Ascending aorta (tissue), 2 donors: ENCODE measurements at regions not wholly inside any gene's neighbourhood (a gene's known extent, or its start where the extent isn't known, plus 50 kb on each side); places are given as distances from the start of the nearest gene placed in this dataset.

Experiments used
- DNase-seq, 2 donors: peaks; one replicate each; pipeline ENCODE4 v3.0.0-alpha.2; 2019; ENCODE audit warnings: low spot score in 2 of 2
- H3K27ac ChIP-seq, 2 donors: fragments of 200-600 bp; sonication (generic); one replicate each; pipeline ENCODE4 v1.5.1; 2016 to 2017; ENCODE audit warnings: mild to moderate bottlenecking in 1 of 2
- H3K27me3 ChIP-seq: fragments of 200-600 bp; sonication (generic); one replicate; pipeline ENCODE4 v1.5.1; 2017
- H3K36me3 ChIP-seq, 2 donors: fragments of 200-600 bp; sonication (generic); one replicate each; pipeline ENCODE4 v1.5.1; 2016
- H3K4me1 ChIP-seq, 2 donors: fragments of 200-600 bp; sonication (generic); one replicate each; pipeline ENCODE4 v1.5.1; 2016 to 2017; ENCODE audit warnings: mild to moderate bottlenecking in 1 of 2
- H3K4me3 ChIP-seq, 2 donors: fragments of 200-600 bp; sonication (generic); one replicate each; pipeline ENCODE4 v1.5.1; 2016 to 2017; ENCODE audit warnings: mild to moderate bottlenecking in 1 of 2
- H3K9me3 ChIP-seq, 2 donors: fragments of 200-600 bp; sonication (generic); one replicate each; pipeline ENCODE4 v1.5.1; 2016
- intact Hi-C: fragments of 100-400 bp; cut with DNase I; formaldehyde crosslinking; loops from one replicate; pipeline ENCODE4 v1.15.1; 2023
- TF ChIP-seq, protein P1 (sequence below), 3 experiments: fragments of 200-600 bp in 2 of 3; fragments of 450-650 bp in 1 of 3; sonication (generic) in 2 of 3; IDR thresholded peaks; one replicate each; pipeline ENCODE4 v1.5.1; 2016 to 2019; ENCODE audit warnings: antibody characterized with exemption in 3 of 3, mild to moderate bottlenecking in 1 of 3, moderate library complexity in 1 of 3

DNA sequence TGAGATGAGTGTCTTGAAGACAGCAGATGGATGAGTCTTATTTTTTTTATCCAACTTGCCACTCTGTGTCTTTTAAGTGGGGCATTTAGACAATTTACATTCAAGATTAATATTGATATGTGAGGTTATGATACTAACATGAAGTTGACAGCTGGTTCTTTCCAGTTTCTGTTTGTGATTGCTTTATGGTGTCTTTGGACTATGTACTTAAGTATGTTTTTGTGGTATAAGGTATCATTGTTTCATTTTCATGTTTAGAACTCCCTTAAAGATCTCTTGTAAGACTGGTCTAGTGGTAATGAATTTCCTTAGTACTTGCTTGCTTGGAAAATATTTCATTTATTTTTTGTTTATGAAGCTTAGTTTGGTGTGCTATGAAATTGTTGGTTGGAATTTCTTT lies 550.3 kb upstream of the NOVA1 start:
- no peaks in the 10 kb centered on the region for H3K27me3 ChIP-seq
- DNase-seq = no peak
- no peaks in the 10 kb centered on the region for H3K36me3 ChIP-seq
- intact Hi-C loops = no loop called here
- no peaks in the 10 kb centered on the region for H3K4me1 ChIP-seq
- TF ChIP-seq, protein P1, sequence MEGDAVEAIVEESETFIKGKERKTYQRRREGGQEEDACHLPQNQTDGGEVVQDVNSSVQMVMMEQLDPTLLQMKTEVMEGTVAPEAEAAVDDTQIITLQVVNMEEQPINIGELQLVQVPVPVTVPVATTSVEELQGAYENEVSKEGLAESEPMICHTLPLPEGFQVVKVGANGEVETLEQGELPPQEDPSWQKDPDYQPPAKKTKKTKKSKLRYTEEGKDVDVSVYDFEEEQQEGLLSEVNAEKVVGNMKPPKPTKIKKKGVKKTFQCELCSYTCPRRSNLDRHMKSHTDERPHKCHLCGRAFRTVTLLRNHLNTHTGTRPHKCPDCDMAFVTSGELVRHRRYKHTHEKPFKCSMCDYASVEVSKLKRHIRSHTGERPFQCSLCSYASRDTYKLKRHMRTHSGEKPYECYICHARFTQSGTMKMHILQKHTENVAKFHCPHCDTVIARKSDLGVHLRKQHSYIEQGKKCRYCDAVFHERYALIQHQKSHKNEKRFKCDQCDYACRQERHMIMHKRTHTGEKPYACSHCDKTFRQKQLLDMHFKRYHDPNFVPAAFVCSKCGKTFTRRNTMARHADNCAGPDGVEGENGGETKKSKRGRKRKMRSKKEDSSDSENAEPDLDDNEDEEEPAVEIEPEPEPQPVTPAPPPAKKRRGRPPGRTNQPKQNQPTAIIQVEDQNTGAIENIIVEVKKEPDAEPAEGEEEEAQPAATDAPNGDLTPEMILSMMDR (IDR thresholded peaks at IDR 0.05) = no peak
- no peaks in the 10 kb centered on the region for H3K9me3 ChIP-seq
- H3K27ac ChIP-seq = no peak overlapping the region
- H3K4me3 ChIP-seq = no peak overlapping the region

DNA sequence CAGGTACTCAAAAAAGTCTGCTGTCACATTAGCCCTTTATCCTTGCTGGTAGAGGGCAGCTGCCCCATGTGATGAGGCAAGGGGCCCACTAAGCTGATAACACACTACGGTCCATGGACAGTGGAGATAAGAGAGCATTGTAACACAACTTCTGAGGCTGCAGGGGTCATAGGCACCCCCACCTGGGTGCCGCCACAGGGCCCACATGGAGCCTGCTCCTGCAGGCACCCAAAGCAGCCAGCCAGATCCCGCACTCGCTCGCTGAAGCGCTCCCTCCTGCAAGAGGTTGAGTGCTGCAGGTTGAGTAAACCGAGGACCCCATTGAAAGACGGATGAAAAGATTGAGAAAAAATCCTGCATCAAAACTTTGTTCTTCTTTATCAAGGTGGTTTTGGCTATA lies 566.3 kb upstream of the NOVA1 start:
- H3K27ac ChIP-seq = no peak overlapping the region
- TF ChIP-seq, protein P1 (IDR thresholded peaks at IDR 0.05) = no peak
- H3K27me3 ChIP-seq = no peaks in the 10 kb centered on the region
- no peaks in the 10 kb centered on the region for H3K36me3 ChIP-seq
- H3K4me3 ChIP-seq = no peak overlapping the region
- intact Hi-C loops = no loop called here
- H3K9me3 ChIP-seq = no peaks in the 10 kb centered on the region
- no peak for DNase-seq
- no peaks in the 10 kb centered on the region for H3K4me1 ChIP-seq

DNA sequence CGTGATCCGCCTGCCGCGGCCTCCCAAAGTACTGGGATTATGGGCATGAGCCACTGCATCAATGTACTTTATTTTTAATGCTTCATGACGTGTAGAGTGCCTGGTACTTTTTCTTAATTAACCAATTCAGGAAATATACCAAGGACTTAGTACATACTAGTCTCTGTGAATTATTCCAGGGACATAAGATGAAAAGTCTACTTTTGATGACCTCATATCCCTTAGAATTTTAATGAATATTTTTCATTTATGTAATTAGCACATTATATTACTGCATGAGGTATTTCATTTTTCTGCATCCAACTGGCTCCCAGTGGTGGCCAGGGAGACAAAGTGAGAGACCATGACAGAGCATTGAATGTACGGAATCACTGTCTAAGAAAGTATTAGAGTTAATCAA lies 577.7 kb upstream of the NOVA1 start:
- no peaks in the 10 kb centered on the region for H3K4me1 ChIP-seq
- TF ChIP-seq, protein P1 (IDR thresholded peaks at IDR 0.05) = no peak
- no peaks in the 10 kb centered on the region for H3K36me3 ChIP-seq
- no peak overlapping the region for H3K4me3 ChIP-seq
- intact Hi-C loops = no loop called here
- H3K9me3 ChIP-seq = no peaks in the 10 kb centered on the region
- DNase-seq = no peak
- H3K27ac ChIP-seq = no peak overlapping the region
- no peaks in the 10 kb centered on the region for H3K27me3 ChIP-seq

DNA sequence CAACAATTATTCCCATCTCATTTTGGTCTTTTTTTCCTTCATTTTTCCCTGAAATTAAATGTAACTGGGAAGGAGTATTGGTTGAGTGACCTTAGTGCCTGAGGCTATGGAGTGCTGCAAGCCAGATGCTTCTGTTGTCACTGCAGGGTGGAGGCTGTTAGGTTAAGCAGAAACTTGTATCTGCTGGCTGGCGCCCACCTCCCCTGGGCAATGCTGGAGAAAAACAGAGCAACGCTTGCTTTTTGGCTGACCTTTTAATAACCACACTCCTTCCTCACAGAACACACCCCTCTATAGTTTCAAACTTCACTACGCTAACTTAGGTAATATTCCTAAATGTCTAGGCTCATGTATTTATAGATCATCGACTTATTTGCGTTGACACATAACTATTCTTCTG lies 583.5 kb upstream of the NOVA1 start:
- TF ChIP-seq, protein P1 (IDR thresholded peaks at IDR 0.05) = no peak
- Histone ChIP-seq H3K27me3 (no peaks in the 10 kb centered on the region), H3K4me3 (no peak overlapping the region), H3K9me3 (no peaks in the 10 kb centered on the region), H3K27ac (no peak overlapping the region), H3K4me1 (no peaks in the 10 kb centered on the region), H3K36me3 (no peaks in the 10 kb centered on the region)
- DNase-seq = no peak
- intact Hi-C loops = no loop called here

DNA sequence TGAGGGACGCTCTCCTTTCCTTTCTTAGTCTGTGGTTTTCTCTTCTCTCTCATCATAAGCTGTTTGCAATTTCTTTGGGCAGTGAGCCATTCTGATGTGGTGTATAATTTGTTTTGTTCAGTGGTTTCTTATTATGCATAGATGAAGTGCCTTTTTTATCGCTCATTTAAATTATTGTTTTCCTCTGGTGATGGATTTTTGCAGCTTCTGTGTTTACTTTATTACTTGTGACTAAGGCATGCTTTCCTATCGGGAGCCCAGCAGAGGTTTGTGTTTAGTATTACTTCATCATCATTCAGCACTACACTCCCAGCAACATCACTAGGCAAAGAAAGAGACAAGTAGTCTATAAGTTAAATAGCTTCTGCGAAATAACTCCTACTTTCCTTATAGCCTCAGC lies 586.6 kb upstream of the NOVA1 start:
- no peak overlapping the region for H3K4me3 ChIP-seq
- TF ChIP-seq, protein P1 (IDR thresholded peaks at IDR 0.05) = no peak
- H3K36me3 ChIP-seq = no peaks in the 10 kb centered on the region
- DNase-seq = no peak
- H3K4me1 ChIP-seq = no peaks in the 10 kb centered on the region
- H3K9me3 ChIP-seq = no peaks in the 10 kb centered on the region
- no peaks in the 10 kb centered on the region for H3K27me3 ChIP-seq
- H3K27ac ChIP-seq = no peak overlapping the region
- intact Hi-C loops = no loop called here

DNA sequence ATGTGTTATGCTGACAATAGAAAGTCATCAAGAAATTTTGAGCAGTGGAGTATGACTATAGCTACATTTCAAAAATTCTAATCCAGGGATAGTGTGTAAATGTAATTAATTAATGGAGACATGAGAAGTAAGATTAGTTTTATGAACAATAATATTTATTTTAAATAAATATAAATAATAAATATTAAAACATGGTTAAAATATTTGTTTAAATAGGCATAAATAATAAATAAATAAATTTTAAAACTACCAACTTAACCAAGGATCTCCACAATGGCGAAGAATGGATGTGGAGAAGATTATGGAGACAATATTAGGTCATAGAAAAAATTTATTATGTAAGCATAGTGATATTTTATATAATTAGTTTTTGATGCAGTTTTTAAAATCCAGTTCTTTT lies 588.2 kb upstream of the NOVA1 start:
- no peaks in the 10 kb centered on the region for H3K27me3 ChIP-seq
- H3K27ac ChIP-seq = no peak overlapping the region
- TF ChIP-seq, protein P1 (IDR thresholded peaks at IDR 0.05) = no peak
- H3K36me3 ChIP-seq = no peaks in the 10 kb centered on the region
- H3K9me3 ChIP-seq = no peaks in the 10 kb centered on the region
- intact Hi-C loops = no loop called here
- H3K4me3 ChIP-seq = no peak overlapping the region
- no peaks in the 10 kb centered on the region for H3K4me1 ChIP-seq
- DNase-seq = no peak
